Glutamatergic neuron (in vitro differentiated cells): ENCODE measurements at regions not wholly inside any gene's neighbourhood (a gene's known extent, or its start where the extent isn't known, plus 50 kb on each side); places are given as distances from the start of the nearest gene placed in this dataset.

Experiments used
- DNase-seq: peaks from one replicate; pipeline ENCODE4 v3.0.0; 2022
- H3K27ac Mint-ChIP-seq: one replicate; pipeline ENCODE4 v1.8.0; 2020; ENCODE audit warnings: mild to moderate bottlenecking, mixed read lengths, inconsistent platforms; ENCODE audit not compliant: unreplicated experiment
- H3K27me3 Mint-ChIP-seq: one replicate; pipeline ENCODE4 v1.8.0; 2020; ENCODE audit warnings: mild to moderate bottlenecking, moderate library complexity, mixed read lengths, inconsistent platforms; ENCODE audit not compliant: unreplicated experiment
- H3K36me3 Mint-ChIP-seq: one replicate; pipeline ENCODE4 v1.8.0; 2020; ENCODE audit warnings: mild to moderate bottlenecking, mixed read lengths, inconsistent platforms; ENCODE audit not compliant: unreplicated experiment
- H3K4me1 Mint-ChIP-seq: one replicate; pipeline ENCODE4 v1.8.0; 2020; ENCODE audit warnings: mild to moderate bottlenecking, low read depth, mixed read lengths, inconsistent platforms; ENCODE audit not compliant: unreplicated experiment
- H3K4me3 Mint-ChIP-seq: one replicate; pipeline ENCODE4 v1.8.0; 2020; ENCODE audit warnings: mild to moderate bottlenecking, mixed read lengths, inconsistent platforms; ENCODE audit not compliant: unreplicated experiment
- H3K9me3 Mint-ChIP-seq: one replicate; pipeline ENCODE4 v1.8.0; 2020; ENCODE audit warnings: mild to moderate bottlenecking, moderate library complexity, mixed read lengths, inconsistent platforms; ENCODE audit not compliant: unreplicated experiment
- TF ChIP-seq, protein P1 (sequence below): fragments of 200-600 bp; sonication (generic); IDR thresholded peaks from one replicate; pipeline ENCODE4 v1.5.0; 2021; ENCODE audit not compliant: partially characterized antibody, unreplicated experiment

DNA sequence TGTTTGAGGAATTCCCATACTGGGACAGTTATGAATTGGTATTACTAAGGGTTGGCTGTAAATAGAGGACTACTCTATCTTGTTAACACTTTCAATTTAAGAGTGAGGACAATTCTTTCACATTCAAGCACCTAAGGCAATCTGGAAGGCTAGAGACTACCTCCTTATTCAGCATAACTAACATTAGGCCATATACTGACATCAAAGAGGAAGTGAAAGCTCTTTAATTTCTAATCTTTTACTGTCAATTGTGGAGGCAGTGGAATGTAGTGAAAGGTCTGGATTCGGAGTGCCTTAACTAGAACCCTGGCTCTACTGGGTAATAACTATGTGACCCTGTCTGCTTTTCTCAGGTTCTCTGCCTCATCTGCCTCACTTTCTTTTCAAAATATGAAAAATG is 134.0 kb downstream of the UFM1 start:
- Mint-ChIP-seq H3K9me3 (no peaks in the 10 kb centered on the region), H3K27me3 (no peaks in the 10 kb centered on the region), H3K36me3 (no peaks in the 10 kb centered on the region), H3K27ac (no peak overlapping the region), H3K4me1 (no peaks in the 10 kb centered on the region), H3K4me3 (no peak overlapping the region)
- TF ChIP-seq, protein P1, sequence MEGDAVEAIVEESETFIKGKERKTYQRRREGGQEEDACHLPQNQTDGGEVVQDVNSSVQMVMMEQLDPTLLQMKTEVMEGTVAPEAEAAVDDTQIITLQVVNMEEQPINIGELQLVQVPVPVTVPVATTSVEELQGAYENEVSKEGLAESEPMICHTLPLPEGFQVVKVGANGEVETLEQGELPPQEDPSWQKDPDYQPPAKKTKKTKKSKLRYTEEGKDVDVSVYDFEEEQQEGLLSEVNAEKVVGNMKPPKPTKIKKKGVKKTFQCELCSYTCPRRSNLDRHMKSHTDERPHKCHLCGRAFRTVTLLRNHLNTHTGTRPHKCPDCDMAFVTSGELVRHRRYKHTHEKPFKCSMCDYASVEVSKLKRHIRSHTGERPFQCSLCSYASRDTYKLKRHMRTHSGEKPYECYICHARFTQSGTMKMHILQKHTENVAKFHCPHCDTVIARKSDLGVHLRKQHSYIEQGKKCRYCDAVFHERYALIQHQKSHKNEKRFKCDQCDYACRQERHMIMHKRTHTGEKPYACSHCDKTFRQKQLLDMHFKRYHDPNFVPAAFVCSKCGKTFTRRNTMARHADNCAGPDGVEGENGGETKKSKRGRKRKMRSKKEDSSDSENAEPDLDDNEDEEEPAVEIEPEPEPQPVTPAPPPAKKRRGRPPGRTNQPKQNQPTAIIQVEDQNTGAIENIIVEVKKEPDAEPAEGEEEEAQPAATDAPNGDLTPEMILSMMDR = no peak
- no peak for DNase-seq

DNA sequence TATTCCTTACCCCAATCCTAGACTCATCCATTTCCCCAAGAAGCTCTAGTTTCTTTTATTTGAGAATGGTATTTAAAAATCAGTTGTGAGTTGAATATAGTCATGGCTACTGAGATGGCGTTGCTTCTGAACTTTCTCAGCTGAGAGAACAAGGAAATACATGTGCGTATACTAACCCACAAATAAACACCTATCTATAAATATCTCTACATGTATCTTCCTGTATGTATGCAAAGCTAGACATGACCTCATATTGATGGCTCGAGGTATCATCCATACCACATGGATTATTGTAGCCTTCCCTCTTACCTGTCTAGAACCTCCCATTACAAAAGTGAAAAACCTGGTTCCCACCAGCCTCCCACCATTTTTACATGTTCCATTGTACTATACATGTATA is 141.0 kb downstream of the UFM1 start:
- TF ChIP-seq, protein P1 = no peak
- no peaks in the 10 kb centered on the region for H3K36me3 Mint-ChIP-seq
- H3K27ac Mint-ChIP-seq = no peak overlapping the region
- no peaks in the 10 kb centered on the region for H3K9me3 Mint-ChIP-seq
- no peaks in the 10 kb centered on the region for H3K27me3 Mint-ChIP-seq
- H3K4me1 Mint-ChIP-seq = no peaks in the 10 kb centered on the region
- no peak for DNase-seq
- H3K4me3 Mint-ChIP-seq = no peak overlapping the region

DNA sequence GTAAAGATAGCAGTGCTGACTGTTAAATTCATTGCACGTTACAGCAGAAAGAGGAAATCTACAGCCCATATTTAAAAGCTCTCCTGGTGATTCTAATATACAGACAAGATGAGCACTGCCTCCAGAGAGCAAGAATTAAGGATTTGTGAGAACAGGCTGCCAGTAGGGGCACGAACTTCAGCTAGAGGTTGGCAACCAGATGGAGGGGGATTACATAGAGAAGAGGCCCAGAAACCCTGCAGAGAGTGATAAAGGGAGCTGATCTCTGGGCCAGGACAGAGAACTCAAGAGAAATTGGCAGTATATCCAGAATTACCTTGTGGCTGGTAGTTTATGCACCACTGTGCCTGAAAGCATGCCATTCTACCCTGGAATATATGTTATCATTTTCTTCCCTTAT is 144.8 kb downstream of the UFM1 start:
- H3K4me1 Mint-ChIP-seq = no peaks in the 10 kb centered on the region
- no peak for DNase-seq
- no peak overlapping the region for H3K27ac Mint-ChIP-seq
- no peaks in the 10 kb centered on the region for H3K36me3 Mint-ChIP-seq
- TF ChIP-seq, protein P1 = no peak
- no peak overlapping the region for H3K4me3 Mint-ChIP-seq
- no peaks in the 10 kb centered on the region for H3K9me3 Mint-ChIP-seq
- H3K27me3 Mint-ChIP-seq = no peaks in the 10 kb centered on the region

DNA sequence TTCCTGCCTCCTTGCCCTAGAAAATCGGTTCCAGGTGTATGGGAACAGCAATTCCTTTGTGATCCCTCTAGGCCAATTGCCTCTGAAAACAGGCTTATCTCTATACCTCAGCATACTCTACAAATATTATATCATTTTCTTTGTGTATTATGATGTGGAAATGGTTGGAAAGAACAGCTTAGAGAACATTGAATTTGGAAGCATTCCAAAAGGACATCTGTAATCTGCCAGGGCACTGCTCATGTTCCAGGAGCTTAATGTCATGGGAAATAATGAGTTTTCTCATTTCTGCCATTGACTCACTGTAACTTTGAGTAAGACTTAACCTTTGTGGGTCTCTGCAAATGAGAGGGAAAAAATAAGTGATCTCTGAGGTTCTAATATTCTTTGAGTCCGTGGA is 147.3 kb downstream of the UFM1 start:
- Mint-ChIP-seq H3K4me3 (no peak overlapping the region), H3K27ac (no peak overlapping the region), H3K4me1 (no peaks in the 10 kb centered on the region), H3K9me3 (no peaks in the 10 kb centered on the region), H3K27me3 (no peaks in the 10 kb centered on the region), H3K36me3 (no peaks in the 10 kb centered on the region)
- no peak for DNase-seq
- TF ChIP-seq, protein P1 = no peak

DNA sequence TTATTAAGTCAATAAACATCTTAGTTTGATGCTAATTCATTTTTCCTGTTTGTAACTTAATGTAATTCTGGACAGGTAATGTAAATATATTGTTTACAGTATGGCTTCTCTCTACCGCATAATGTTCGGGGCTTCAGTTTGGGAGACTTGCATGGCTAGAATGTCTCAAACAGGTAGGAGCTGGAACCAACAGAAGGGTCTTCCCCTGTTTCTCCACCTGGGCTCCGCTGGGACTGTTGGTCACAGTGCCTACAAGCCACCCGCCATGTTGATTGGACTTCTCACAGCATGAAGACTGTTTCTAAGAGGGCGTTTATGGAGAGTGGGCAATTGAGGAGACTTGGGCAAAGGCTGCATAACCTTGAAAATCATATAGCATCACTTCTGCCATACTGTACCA is 148.6 kb downstream of the UFM1 start:
- TF ChIP-seq, protein P1 = no peak
- DNase-seq = no peak
- Mint-ChIP-seq H3K36me3 (no peaks in the 10 kb centered on the region), H3K27ac (no peak overlapping the region), H3K4me1 (no peaks in the 10 kb centered on the region), H3K9me3 (no peaks in the 10 kb centered on the region), H3K27me3 (no peaks in the 10 kb centered on the region), H3K4me3 (no peak overlapping the region)
